ENCODE measurements at regions not wholly inside any gene's neighbourhood (a gene's known extent, or its start where the extent isn't known, plus 50 kb on each side); places are given as distances from the start of the nearest gene placed in this dataset.

- Histone ChIP-seq H3K27me3 (no peaks in the 10 kb centered on the region), H3K27ac (no peak overlapping the region), H3K36me3 (no peaks in the 10 kb centered on the region), H3K4me1 (no peaks in the 10 kb centered on the region), H3K4me3 (no peak overlapping the region), H3K9me3 (no peaks in the 10 kb centered on the region)
- no peak for ATAC-seq
- intact Hi-C loops (cut with DNase I): no loop called here
- WGBS, 4 donors: 55 to 68% (median 61%) methylated on average over 1 of the region's 1 CpG
- TF ChIP-seq POLR2A (IDR thresholded peaks at IDR 0.05) (no peak), CTCF (IDR thresholded peaks at IDR 0.05) (no peak)
- DNase-seq: no peak
These were observed 56.9 kb upstream of the SPIN4 start for GRCh38 chrX:63408050-63408449.

GRCh38 chrX:63404332-63404731, 53.2 kb upstream of the SPIN4 start:
- 61 to 96% (median 85%) methylated on average over 1 of the region's 1 CpG for WGBS, 4 donors
- Histone ChIP-seq H3K4me3 (no peak overlapping the region), H3K27me3 (no peaks in the 10 kb centered on the region), H3K9me3 (no peaks in the 10 kb centered on the region), H3K36me3 (no peaks in the 10 kb centered on the region), H3K4me1 (no peaks in the 10 kb centered on the region), H3K27ac (no peak overlapping the region)
- ATAC-seq: no peak
- no peak for DNase-seq
- intact Hi-C loops (cut with DNase I): no loop called here
- TF ChIP-seq POLR2A (IDR thresholded peaks at IDR 0.05) (no peak), CTCF (IDR thresholded peaks at IDR 0.05) (no peak)

GRCh38 chrX:63402106-63402505, 51.0 kb upstream of the SPIN4 start:
- Histone ChIP-seq H3K27ac (no peak overlapping the region), H3K36me3 (no peaks in the 10 kb centered on the region), H3K27me3 (no peaks in the 10 kb centered on the region), H3K9me3 (no peaks in the 10 kb centered on the region), H3K4me1 (no peaks in the 10 kb centered on the region), H3K4me3 (no peak overlapping the region)
- intact Hi-C loops (cut with DNase I): no loop called here
- no peak for ATAC-seq
- no peak for DNase-seq
- TF ChIP-seq CTCF (IDR thresholded peaks at IDR 0.05) (no peak), POLR2A (IDR thresholded peaks at IDR 0.05) (no peak)
- 76 to 85% (median 82%) methylated on average over 2 of the region's 2 CpGs for WGBS, 4 donors
